ENCODE measurements at regions not wholly inside any gene's neighbourhood (a gene's known extent, or its start where the extent isn't known, plus 50 kb on each side); places are given as distances from the start of the nearest gene placed in this dataset.

DNA sequence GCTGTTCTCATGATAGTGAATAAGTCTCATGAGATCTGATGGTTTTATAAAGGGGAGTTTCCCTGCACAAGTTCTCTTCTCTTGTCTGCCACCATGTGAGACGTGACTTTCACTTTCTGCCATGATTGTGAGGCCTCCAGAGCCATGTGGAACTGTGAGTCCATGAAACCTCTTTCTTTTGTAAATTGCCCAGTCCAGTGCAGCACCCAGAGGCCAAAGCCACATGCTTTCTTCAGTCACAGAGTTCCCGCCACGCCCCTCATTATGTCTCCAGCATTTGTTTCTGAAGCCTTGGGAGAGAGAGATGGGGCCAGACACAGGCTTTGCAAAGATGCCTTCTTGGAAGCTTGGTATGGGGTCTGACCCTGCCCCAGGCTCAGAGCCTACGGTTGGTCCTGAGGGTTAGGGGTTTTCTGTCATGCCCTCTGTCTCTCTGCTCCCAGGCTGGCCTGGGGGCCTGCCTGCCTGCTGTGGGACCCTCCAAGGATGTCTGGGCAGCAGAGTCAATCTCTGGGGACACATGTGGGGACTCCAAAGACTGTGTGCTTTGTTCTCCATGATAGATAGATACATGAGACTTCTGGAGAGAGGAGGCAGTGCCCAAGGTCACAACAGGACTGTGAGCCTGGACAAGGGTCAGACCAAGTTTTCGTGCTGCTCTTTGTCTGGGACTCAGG lies 114.1 kb upstream of the PRMT8 start:
- no peak for DNase-seq (ENCODE audit: low read depth in 1 of 2, low spot score in 1 of 2)
- no peak for TF ChIP-seq POLR2AphosphoS5 (IDR thresholded peaks at IDR 0.05; ENCODE audit: low read depth)
- TF ChIP-seq, protein P1, sequence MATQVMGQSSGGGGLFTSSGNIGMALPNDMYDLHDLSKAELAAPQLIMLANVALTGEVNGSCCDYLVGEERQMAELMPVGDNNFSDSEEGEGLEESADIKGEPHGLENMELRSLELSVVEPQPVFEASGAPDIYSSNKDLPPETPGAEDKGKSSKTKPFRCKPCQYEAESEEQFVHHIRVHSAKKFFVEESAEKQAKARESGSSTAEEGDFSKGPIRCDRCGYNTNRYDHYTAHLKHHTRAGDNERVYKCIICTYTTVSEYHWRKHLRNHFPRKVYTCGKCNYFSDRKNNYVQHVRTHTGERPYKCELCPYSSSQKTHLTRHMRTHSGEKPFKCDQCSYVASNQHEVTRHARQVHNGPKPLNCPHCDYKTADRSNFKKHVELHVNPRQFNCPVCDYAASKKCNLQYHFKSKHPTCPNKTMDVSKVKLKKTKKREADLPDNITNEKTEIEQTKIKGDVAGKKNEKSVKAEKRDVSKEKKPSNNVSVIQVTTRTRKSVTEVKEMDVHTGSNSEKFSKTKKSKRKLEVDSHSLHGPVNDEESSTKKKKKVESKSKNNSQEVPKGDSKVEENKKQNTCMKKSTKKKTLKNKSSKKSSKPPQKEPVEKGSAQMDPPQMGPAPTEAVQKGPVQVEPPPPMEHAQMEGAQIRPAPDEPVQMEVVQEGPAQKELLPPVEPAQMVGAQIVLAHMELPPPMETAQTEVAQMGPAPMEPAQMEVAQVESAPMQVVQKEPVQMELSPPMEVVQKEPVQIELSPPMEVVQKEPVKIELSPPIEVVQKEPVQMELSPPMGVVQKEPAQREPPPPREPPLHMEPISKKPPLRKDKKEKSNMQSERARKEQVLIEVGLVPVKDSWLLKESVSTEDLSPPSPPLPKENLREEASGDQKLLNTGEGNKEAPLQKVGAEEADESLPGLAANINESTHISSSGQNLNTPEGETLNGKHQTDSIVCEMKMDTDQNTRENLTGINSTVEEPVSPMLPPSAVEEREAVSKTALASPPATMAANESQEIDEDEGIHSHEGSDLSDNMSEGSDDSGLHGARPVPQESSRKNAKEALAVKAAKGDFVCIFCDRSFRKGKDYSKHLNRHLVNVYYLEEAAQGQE (IDR thresholded peaks at IDR 0.05; ENCODE audit: insufficient replicate concordance, low read depth), result no peak
- H3K4me3 ChIP-seq (replicated peaks; ENCODE audit: insufficient read depth, low read length), result no peak overlapping the region
- H3K27ac ChIP-seq (replicated peaks), result no peak overlapping the region
- peaks cover 3% of the 10 kb centered on the region for H3K27me3 ChIP-seq (ENCODE audit: insufficient read depth, poor library complexity, severe bottlenecking)

DNA sequence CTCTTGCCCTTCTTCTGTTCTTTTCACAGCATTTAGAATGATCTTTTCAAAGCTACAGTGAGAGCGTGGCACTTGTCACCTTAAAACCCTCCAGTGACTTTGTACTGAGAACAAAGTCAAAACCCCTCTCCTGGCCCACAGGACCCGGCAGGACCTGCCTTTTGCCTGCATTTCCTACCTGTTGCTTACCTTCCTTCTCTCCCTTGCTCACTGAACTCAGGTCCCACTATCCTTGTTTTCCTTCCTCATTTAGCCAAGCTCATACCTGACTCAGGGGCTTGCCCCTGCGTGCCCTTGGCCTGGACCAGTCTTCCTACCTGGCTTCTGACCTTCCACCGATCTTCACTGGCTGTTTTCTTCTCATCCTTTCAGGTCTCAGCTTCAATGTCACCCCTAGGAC lies 112.3 kb upstream of the PRMT8 start:
- TF ChIP-seq, protein P1 (IDR thresholded peaks at IDR 0.05; ENCODE audit: insufficient replicate concordance, low read depth), result no peak
- no peak for TF ChIP-seq GABPA (IDR thresholded peaks at IDR 0.05; ENCODE audit: low read depth)
- no peak for TF ChIP-seq POLR2AphosphoS5 (IDR thresholded peaks at IDR 0.05; ENCODE audit: low read depth)
- TF ChIP-seq, protein P2, sequence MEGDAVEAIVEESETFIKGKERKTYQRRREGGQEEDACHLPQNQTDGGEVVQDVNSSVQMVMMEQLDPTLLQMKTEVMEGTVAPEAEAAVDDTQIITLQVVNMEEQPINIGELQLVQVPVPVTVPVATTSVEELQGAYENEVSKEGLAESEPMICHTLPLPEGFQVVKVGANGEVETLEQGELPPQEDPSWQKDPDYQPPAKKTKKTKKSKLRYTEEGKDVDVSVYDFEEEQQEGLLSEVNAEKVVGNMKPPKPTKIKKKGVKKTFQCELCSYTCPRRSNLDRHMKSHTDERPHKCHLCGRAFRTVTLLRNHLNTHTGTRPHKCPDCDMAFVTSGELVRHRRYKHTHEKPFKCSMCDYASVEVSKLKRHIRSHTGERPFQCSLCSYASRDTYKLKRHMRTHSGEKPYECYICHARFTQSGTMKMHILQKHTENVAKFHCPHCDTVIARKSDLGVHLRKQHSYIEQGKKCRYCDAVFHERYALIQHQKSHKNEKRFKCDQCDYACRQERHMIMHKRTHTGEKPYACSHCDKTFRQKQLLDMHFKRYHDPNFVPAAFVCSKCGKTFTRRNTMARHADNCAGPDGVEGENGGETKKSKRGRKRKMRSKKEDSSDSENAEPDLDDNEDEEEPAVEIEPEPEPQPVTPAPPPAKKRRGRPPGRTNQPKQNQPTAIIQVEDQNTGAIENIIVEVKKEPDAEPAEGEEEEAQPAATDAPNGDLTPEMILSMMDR (IDR thresholded peaks at IDR 0.05; ENCODE audit: insufficient read depth, low read length), result no peak
- TF ChIP-seq SPI1 (IDR thresholded peaks at IDR 0.05; ENCODE audit: borderline replicate concordance, low read depth), result no peak
- Histone ChIP-seq H3K27me3 (ENCODE audit: insufficient read depth, poor library complexity, severe bottlenecking) (peaks cover 3% of the 10 kb centered on the region), H3K27ac (replicated peaks) (no peak overlapping the region), H3K4me3 (replicated peaks; ENCODE audit: insufficient read depth, low read length) (no peak overlapping the region)
- DNase-seq (ENCODE audit: low read depth in 1 of 2, low spot score in 1 of 2), result no peak

GRCh38 chr12:3379079-3379478 lies 111.9 kb upstream of the PRMT8 start:
- H3K27ac ChIP-seq (replicated peaks), result no peak overlapping the region
- H3K4me3 ChIP-seq (replicated peaks; ENCODE audit: insufficient read depth, low read length), result no peak overlapping the region
- TF ChIP-seq SPI1 (IDR thresholded peaks at IDR 0.05; ENCODE audit: borderline replicate concordance, low read depth) (no peak), GABPA (IDR thresholded peaks at IDR 0.05; ENCODE audit: low read depth) (no peak), POLR2AphosphoS5 (IDR thresholded peaks at IDR 0.05; ENCODE audit: low read depth) (no peak)
- TF ChIP-seq, protein P2 (IDR thresholded peaks at IDR 0.05; ENCODE audit: insufficient read depth, low read length), result no peak
- TF ChIP-seq, protein P1 (IDR thresholded peaks at IDR 0.05; ENCODE audit: insufficient replicate concordance, low read depth), result no peak
- no peak for DNase-seq (ENCODE audit: low read depth in 1 of 2, low spot score in 1 of 2)
- H3K27me3 ChIP-seq (ENCODE audit: insufficient read depth, poor library complexity, severe bottlenecking), result peaks cover 3% of the 10 kb centered on the region

All from HL-60 (cell line).